Right kidney (tissue), 1 donor: ENCODE measurements at regions not wholly inside any gene's neighbourhood (a gene's known extent, or its start where the extent isn't known, plus 50 kb on each side); places are given as distances from the start of the nearest gene placed in this dataset.

Experiments used
- DNase-seq: peaks from one replicate; pipeline ENCODE4 v3.0.0-alpha.2; 2016

DNA sequence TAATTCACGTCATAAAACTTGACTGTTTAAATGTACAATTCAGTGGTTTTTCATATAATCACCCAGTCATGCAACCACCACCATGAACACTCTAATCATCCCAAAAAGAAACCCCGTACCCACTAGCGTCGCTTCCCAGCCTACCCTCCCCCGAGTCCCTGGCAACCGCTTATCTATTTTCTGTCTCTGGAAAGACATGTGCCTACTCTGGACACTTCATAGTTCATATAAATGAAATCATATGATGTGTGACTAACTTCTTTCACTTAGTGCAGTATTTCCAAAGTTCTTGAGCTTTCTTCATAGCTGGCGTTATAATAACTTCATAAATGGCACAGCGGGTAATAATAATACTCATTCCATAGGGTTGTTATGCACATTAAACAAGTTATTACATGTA lies 215.2 kb downstream of the MYLK4 start:
- DNase-seq, result no peak

DNA sequence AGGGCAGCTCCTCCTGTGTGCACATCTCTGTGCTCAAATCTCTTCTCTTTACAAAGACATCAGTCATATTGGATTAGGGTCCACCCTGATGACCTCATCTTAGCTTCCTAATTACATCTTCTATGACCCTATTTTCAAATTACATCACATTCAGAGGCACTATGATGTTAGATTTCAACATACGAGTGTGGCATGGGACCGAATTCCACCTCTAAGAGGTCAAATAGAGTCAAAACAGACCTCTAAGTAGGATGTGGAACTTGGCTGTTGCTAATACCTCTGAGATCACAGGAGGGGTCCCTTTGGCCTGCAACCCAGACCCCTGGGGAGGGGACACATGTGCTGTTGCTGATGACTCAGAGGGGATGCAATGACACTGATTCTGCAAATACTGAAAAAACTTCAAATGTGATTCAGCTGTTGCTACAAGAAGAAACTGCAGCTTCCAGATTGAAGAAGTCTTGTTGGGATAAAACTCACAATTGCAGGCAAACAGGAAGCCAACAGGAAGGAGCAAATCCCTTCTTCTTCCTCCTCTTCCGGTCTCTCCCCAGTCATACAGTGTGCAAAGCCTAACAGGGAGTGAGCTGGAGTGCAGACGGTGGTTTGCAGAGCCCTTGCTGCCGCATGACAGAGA lies 216.2 kb downstream of the MYLK4 start:
- no peak for DNase-seq

DNA sequence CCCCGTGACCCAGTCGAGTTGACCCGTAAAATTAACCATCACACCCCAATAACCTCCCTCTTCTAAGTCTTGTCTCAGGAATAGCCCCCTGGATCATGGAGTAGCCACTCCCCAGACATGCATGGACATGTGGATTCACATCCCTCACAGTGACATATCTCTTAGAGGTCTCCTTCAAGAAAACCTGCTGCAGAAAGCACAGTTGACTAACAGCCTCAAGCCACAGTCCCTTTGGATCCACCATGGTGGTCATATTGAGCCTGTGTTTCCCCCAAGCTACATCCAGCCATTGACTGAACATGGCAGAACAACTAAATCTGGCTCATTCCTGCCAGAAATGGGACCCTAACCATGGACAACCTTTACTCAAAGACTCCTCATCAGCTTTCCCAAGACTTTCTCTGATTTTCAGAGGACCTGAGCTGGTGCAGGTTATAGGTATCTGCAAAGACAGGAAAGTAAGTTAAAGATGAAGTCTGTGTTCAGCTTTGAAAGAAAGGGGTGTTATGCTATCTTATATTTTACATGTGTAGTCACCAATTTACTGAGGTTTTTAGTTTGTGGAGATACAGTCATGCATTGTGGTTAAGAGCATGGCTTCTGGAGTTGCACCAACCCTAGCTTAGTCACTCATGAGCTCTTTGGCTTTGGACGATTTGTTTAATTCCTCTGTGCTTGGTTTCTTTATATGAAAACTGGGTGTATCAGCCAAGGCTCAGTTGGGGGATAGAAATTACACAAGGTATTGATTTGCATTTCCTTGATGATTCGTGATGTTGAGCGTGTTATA lies 219.1 kb downstream of the MYLK4 start:
- DNase-seq, result no peak

DNA sequence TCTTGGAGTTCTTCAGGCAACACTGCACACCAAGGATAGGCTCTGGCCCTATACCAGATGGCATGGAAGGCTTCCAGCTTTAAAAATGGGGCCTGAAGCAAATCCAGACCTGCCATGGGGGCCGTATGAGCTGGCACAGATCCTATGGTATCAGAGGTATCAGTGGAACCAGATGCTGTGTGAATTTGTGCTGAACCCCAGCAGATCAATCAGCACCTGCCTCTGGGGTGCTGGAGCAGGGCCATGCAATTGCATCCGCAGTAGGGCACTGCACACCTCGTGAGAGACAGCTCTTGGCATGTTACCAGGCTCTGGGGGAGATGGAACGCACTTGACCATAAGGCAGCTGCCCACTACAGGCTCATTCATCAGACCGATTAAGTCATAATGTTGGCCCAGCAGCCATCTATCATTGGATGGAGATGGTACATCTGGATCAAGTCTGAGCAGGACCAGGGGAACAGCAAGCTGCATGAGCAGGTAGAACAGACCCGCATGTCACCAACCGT lies 221.5 kb downstream of the MYLK4 start:
- no peak for DNase-seq

DNA sequence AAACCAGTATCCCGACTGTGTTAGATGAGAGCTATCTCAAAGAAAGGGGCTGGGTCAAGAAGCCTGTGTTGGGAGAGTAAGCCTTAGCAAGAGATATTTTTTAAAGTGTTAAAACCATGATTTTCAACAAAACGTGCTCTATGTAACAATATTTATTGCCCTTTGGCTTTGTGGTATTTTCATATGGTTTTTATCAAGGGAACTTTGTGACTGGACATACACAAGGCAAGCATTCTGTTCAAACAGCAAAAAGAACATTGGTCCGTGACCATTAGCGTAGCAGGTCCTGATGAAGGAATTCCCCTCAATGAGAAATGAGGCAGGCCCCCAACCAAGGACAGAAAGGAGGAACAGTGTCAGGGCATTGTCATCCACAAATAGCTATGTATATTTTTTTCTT lies 222.6 kb downstream of the MYLK4 start:
- DNase-seq, result no peak

- no peak for DNase-seq
Measured at GRCh38 chr6:2526766-2527165, 224.0 kb downstream of the MYLK4 start.

GRCh38 chr6:2524090-2524489 lies 226.6 kb downstream of the MYLK4 start:
- DNase-seq, result no peak

- DNase-seq, result no peak
Measured at GRCh38 chr6:2523061-2523460, 227.7 kb downstream of the MYLK4 start.

GRCh38 chr6:2522521-2522920 lies 228.2 kb downstream of the MYLK4 start:
- DNase-seq, result no peak

- DNase-seq, result no peak
Measured at GRCh38 chr6:2517855-2518473, 232.8 kb downstream of the MYLK4 start.

- no peak for DNase-seq
Measured at GRCh38 chr6:2517401-2517800, 233.3 kb downstream of the MYLK4 start.

GRCh38 chr6:2516059-2516458 lies 234.7 kb downstream of the MYLK4 start:
- DNase-seq, result no peak

DNA sequence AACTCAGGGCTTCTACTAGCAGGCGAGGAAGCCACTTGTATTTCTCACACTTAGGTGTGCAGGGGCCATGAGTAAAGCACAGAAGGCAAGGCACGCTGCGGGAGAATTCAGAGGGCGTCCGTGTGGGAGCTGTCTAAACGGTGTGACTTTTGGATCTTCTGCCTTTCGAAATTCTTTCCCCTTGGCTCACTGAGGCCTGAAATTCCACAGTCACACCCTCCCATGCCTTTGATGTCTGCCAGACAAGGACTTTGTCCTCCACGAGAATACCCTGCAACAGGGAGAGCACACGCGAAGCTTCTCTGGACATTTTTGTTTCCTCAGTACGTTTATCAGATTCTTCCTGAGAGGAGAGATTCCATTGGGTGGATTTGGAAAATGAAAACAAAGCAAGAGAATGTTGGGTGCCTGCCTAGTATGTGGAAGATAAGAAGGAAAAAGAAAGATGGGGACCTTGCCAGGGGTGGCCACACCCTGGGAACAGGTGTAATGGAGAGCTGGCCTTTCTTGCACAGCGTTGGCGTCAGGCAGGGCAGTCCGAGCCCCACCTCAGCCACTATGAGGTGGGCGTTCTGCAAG lies 235.7 kb downstream of the MYLK4 start:
- peak; percentile 34 for DNase-seq

DNA sequence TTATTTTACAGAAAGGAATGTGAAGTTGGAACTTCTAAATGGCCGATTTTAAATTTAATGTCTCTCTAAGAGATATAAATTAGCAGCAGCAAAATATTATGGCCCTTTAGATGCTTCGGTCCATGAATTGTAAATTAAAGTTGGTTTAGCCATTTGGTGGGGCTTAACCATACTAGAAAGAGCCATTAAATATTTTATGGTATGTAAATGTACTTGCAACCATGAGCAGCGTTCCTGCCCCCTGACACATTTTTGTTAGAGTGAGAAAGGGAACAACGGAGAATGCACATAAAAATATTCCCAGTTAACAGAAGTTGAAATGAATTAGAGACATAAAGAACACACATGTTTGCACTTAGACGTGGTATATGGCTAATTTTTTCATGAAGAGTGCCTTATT lies 237.9 kb downstream of the MYLK4 start:
- no peak for DNase-seq

- no peak for DNase-seq
Measured at GRCh38 chr6:2510316-2510715, 240.4 kb downstream of the MYLK4 start.

DNA sequence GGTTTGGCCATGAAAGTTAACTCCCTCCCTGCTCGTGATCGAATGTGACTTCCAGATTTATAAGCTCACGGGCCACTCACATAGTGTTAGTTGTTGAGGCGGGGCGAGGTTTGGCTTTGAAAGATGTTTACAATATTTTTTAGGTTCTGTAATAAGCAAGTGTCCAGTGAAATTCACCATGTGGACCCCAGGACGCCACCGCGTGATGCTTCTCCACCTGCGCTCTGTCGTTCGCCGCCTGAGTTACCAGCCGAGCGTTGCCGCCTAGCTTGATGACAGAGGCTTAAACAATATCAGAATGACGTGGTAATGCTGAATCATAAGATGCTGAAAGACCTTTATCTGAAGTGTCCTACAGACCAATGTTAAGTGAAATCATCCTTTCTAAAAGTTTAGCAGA lies 241.0 kb downstream of the MYLK4 start:
- no peak for DNase-seq

DNA sequence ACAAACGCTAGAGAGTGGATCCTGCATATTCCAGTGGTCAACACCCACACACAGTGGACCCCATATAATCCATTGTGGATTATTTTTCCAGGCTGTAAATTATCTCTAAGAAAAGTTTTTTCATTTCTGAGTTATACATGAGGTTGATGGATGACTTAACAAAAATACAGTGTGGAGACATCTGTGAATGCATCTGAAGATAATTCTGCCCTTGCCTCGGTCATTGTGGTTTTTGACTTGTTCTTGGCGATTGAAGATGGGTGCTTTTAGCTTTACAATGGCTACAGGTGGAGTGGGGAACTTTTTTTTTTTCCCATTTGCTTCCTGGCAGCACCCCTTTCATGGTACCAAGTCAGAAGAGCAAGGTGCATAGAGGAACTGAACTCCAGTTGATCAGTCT lies 242.7 kb downstream of the MYLK4 start:
- no peak for DNase-seq

DNA sequence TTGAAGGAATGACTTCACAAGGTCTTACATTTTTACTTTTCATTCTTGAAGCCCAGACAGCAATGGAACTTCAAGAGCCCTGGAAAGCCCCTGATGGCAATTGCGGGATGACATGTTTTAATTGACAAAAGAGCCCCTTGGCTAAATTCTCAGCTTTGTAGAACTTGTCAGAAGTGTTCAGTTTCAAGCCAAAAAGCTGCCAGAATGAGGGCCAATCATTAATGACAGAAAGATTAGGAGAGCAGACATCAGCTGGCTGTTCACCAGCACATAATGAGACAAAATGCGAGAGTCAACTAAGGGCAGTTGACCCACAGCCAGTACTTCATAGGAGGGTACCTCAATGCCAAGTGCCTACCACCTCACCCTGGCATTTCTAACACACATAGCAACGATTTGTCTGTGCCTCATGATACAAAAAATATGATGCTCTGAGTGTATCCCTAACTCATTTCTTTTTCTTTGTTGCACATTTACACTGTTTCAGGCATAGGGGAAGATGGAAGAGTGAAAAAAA lies 243.1 kb downstream of the MYLK4 start:
- no peak for DNase-seq

DNA sequence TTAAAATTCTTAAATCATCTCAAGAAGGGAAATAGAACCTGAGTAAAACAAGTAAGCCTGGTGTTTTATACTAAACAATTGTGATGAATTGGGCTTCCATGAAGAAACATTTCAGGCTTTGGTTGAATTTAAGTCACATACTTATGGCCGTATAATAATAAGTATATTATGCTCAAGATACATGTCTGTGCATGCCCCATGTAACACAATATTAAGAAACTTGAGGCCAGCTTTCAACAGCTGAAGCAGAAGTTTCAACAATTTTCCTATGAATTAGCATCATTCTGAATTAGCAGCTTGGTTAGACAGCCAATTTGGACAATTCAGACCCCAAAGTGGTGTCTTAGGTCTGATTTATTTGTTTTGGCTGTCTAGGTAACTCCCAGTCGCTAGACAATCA lies 243.7 kb downstream of the MYLK4 start:
- no peak for DNase-seq

DNA sequence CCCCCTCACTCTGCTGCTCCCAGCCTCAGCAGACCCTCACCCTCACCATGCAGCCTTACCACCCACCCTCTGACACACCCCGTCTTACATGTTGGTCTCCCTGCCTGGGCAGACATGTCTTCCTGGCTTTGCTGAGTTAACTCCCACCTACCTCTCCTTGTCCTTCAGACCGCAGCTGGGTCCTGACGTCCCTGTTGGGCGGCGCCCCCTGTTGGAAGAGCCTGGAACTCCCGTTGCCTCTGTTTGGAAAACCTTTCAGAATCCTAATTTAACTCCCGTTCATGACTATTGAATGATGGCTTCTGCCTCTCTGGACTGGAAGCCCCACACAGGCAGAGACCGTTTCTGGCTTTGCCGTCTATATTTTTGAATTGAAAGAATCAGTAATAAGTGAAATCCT lies 245.1 kb downstream of the MYLK4 start:
- DNase-seq, result no peak

GRCh38 chr6:2504495-2505064 lies 246.1 kb downstream of the MYLK4 start:
- no peak for DNase-seq

DNA sequence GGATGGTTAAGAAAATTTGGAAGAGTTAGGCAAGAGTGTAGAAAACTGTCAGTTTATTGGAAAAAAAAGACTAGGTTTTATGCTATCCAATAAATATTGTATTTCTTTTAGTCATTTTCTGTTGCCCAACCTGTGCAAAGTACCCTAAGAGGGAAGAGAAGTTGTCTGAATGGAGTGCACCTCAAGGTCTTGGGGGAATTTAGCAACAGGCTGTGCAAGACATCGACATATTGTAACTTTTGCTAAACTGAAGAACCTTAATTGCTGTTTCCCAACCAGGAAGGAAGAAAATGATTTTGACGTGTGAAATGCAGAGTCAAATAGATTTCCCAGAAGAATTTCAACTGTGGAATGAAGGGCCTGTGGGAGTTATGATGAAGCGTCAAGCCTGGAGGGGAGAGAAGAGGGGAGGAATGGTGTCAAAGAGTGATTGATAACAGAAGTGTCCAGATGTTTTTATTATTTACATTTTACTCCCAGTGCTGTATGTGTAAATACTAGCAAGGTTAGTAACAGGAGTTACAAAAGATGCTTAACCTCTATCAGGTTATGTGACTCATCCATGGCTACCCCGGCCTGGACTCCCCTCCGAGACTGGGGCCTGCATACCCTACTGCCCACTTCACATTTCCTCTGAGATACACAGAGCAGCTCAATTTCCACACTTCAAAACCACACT lies 246.8 kb downstream of the MYLK4 start:
- DNase-seq, result peak; percentile 23
